HPDE6-E6E7 (cell line): ENCODE measurements at regions not wholly inside any gene's neighbourhood (a gene's known extent, or its start where the extent isn't known, plus 50 kb on each side); places are given as distances from the start of the nearest gene placed in this dataset.

Source experiments
- DNase-seq: peaks from one replicate; pipeline ENCODE4 v3.0.0; 2011; ENCODE audit warnings: missing footprints; ENCODE audit errors: extremely low spot score

DNA sequence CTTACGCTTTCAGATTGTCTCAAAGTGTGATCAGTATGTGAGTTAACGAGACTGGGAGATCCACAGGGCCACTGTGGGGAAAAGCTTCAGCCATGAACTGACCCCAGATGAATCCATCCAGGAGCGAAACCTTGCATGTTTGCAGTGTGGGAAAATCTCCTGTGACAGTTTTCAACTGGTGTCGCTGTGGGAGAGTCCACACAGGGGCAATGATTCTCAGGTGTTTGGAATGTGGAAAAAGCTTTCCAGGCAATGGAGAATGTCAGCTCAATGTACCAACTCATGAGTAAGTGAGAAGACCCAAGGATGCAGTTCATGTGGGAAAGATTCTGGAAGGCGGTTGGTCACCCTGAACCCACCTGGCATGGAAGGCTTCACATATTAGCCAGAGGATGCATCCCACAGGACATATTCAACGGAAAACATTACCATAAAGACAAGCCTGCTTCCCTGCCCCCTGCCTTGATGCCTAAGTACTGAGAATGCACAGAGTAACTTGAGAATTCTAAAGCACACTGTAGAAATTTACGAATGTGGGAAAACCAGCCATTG is 204.1 kb upstream of the BMPER start:
- no peak for DNase-seq

DNA sequence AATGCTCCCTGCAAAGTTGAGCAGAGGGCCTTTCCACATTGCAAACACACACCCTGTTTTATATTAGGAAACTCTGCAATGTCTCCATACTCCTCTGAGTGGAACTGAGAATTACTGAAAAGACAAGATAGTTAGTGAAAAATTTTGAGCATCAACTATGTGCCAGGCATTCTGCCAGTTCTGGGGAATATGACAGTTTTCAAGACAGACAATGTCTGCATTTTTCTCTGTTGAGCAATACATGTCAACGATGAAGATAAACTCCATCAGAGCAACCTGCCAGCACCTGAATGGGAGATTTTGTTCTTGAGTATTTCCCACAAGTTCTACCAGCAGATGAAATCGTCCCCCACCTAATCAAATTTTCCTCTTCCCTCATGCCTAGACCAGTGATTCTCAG is 203.4 kb upstream of the BMPER start:
- no peak for DNase-seq

DNA sequence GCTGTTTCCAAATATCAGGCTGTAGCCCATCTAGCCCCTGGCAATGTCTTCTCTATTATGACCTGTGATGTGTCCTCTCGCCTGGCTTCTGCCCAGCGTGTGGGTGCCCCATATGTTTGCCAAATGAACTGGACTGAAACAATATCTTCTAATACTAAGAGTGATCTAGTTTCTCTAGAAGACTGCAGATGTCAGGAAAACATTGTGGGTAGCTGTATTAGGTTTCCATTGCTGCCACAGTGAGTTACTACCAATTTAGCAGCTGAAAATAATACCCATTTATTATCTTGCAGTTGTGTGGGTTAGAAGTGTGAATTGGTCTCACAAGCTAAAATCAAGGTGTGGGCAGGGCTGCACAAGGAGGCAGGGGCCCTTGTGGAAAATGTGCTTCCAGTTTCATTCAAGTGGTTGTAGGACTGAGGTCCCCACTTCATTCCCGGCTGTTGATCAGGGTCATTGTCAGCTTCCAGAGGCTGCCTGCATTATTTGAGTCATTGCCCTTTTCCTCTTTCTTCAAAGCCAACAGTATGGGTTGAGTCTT is 202.8 kb upstream of the BMPER start:
- DNase-seq: no peak

DNA sequence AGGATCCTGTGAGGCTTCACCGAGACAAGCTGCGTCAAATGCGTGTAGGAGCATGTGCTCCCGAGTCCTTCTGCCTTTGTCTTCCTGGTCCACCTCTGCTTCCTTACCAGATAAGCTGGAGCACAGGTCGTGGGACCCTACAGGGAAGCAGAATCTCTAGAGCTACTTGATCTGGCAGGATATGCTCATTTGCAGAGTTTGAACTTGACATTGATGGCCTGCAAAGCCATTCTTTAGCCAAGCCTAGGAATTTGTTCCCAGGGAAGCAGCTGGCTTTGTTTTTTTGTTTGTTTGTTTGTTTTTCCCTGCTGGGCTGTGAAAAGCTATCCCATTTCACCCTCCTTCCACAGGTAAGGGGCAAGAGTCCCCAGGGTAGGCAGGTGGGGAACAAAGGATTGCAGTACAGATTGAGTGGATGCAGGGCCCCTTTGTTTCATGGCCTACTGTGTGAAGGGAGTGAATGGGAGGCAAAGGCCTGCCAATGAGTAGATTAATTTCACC is 200.0 kb upstream of the BMPER start:
- DNase-seq: no peak

DNA sequence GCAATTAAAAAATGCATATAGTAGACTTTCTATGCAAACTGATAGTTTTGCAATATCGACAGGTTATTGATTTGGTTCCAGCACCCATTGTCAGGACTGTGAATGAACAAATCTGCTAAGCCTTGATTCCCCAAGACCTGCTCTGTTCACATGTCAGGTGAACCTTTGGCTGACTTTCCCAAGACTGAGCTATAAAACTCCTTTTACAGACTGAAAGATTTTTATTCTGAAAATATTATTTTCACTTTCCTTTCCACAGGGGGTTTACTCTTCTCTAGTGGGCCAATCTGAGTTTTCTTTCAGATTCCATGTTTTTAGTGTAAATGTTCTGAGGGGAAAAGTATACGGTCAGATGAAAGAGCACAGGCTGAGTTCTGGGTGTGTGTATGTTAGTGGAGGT is 199.2 kb upstream of the BMPER start:
- no peak for DNase-seq

DNA sequence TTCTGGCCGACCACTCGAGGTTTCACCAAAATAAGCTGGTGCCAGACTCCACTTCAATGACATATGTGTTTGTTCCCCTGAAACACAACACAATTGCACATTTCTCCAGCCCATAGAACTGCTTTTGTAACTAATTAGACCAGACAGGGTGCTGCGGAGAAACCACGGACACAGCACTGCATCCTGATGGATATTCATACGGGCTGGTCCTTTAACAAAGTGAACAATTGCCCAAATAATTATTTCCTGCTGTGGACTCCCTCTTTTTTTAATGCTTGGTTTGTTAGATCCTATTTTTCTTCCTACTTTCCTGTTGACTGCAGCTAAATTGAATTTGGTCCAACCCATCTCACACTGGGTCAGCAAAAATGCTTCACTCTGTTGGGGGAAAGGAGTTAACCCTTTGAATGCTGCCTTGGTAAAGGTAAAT is 198.6 kb upstream of the BMPER start:
- no peak for DNase-seq

DNA sequence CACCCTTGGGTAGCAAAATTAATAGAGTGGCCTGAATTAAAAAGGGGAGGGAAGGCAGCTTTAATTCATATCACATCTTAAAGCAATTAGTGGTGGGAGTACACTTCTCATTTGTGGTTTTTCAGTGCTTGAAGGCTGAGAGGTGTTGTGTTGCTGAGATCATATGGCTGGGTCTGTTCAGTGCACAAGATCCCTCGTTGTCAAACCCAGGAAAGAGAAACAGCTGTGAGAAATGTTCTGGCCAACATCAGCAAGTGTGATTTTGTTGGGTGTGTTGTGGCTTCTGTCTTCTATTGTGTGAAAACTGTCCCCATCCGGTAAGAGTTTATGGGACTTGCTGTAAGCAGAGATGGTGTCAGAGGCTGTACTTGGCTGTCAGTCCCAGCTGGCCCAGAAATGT is 197.9 kb upstream of the BMPER start:
- DNase-seq: no peak

DNA sequence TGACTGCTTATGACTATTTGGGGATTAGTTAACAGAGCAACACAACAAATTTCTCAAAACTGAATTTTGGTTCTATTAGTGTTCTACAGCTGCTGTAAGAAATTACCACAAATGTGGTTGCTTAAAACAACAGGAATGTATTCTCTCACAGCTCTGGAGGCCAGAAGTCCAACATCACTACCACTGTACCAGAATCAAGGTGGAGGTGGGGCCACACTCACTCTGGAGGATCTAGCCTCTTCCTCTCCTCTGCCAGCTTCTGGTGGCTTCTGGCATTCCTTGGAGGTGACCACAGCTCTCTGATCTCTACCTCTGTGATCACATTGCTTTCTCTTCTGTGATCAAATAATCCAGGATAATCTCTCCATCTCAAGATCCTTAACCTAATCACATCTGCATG is 194.7 kb upstream of the BMPER start:
- no peak for DNase-seq

DNA sequence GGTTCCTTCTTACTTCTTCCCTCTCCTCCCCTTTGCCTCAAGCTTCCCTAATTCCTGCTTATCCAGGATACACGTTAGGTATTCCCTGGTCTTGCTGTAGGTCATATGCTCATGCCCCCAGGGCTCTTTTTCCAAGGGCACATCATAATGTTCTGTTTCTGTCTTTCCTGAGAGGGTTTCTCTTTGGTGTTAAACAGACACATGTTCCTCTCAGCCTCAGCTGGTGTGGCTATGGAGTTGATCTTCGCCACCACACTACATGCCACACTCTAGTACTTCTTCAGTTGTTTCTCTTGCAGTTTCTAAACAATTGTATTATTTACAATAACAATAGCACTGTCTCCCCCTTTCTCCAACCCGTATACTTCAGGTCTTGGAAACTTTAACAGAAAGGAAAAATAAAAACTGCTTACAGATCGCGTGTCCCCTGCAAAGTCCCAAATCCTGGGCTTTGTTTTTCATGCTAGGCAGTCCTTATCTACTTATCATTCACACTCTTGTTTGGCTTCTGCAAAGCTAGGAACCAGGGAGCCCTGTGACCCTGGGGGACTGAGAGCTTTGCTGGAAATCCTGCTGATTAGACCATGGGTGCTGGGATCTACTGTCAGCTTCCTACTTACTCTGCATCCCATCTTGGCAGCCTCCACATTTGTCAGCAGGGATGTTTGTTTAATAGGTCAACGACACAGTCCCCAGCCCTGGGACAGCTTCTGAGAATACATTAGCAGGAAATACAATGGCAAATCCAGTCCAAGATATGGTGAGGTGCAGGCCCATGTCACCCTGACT is 193.9 kb upstream of the BMPER start:
- DNase-seq: no peak

DNA sequence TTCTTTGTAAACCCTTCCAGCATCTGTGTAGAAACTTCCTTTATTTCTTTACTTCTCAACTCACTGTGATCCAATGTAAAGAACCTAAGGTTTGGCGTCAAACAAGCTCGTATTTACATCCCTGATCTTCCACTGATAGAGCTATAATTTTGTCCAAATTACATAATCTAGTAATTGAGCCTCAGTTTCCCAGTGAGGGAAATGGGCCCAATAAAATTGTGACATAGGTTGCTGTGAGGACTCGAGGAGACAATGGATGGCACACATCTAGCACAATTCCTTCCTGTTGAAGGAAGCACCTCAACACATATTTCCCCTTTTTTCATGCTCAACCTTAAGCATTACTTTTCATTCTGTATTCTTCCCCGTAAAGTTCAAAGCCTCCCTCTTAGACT is 193.3 kb upstream of the BMPER start:
- DNase-seq: no peak

DNA sequence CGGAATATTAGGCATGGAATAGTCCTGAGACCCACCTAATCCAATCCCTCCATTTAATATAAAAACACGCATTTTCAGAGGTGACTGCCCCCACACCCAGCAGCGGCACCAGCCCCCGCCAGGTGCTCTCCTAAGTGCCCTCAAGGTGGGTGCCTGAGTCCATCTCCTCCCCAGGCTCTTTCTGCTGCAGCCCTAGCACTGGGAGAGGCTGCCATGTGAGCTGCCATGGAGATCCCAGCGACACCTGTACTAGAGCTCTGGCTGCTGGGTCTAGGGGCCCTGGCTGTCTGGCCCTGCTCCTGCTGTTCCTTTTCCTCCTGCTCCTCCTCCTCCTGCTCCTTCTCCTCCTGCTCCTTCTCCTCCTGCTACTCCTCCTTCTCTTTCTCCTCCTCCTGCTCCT is 191.1 kb upstream of the BMPER start:
- no peak for DNase-seq

DNA sequence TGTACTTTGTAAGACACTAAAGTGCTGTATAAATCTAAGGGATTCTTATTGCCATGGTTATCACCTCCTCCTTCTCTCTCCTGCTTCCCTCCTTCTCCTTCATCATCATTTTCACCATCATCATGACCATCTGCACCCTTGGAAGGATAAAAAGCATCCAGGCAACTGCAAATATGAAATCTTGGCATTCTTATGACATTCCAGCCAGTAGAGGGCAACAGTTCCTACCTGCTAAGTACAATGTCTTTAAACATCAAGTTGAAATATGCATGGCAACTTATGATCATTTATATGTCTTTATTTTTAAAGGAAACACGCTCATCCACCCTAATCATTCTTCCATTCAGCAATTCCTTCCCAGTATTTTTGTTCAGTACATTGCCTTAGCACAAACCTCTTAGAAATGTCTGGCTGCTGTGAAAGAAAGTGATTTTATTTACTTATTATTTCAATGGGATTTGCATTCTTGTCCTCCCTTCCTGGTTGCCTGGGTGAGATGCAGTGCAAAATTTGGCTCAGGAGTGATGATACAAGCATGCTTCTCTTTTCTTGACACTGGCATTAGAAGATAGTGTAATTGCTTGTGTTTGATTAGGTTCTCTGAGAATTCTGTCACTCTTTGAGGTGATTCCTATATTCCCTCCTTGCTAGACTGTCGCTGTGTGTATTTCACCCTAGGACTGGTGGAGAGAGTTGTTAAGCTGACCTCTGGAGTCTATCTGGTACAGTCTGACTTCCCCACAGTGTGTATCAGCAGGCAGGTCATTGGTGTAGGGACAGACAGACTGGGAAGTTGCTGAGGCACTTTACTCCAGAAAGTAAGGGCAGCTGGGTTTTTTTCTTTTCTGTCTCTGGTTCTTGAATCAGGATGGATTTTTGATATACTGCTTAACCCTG is 188.5 kb upstream of the BMPER start:
- peak; percentile 10 for DNase-seq

DNA sequence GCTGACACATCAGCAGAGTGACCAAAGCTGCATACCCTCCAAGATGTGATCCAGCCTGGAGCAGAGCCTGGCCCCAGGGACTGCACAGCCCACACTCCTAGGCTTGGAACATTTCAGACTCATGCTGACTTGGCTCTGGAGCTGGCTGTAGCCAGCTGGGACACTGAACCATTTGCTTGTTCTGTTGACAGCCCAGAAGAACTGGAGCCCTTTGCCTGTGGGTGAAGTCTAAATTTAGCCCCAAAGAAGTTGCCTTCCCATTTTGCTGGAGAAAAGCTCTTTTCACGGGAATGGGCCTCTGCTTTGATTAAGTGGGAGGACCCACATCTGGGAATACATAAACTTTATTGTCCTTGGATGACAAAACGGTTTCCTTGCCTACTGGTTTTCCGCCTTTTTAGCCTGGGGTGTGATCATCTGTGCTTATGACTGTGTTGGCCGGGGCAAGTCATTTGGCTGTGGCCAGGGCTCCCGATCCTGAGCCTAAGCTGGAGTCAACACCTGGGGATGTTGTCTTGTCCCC is 186.2 kb upstream of the BMPER start:
- DNase-seq: no peak

DNA sequence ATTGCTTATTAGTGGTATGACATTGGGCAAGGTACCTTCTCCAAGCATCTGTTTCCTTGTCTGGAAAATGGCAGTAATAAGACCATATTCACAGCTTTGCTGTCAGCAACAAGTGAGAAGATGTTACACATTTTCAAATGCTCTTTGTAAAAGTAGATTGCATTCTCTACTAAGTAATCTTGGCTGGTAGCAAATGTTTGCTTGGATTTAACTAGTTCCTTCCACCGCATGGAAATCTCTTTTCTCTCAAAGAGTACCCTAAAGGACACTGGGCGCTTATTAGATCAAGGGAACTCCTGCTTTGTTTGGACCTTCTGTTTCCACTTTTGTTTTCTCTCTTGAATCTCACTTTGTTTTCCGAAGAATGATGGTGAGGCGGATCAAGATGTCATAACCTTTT is 185.2 kb upstream of the BMPER start:
- no peak for DNase-seq

DNA sequence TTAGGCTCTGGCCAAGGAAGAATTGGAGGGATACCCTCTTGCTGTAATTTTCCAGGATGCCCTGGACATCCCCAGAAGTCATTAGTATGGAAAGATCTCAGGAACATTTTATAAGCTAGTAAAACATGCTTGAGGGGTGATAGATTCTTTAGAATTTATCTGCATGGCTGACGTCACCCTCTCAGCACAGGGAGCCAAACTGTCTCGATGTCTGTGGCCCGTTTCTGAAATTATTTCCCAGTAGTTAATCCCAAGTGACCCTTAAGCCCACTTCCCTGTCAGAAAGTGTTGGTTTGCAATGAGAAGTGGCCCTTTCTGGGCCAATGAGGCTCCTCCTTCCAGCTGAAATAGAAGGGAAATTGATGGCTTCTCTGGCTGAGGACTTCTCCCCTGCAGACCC is 184.5 kb upstream of the BMPER start:
- DNase-seq: no peak

DNA sequence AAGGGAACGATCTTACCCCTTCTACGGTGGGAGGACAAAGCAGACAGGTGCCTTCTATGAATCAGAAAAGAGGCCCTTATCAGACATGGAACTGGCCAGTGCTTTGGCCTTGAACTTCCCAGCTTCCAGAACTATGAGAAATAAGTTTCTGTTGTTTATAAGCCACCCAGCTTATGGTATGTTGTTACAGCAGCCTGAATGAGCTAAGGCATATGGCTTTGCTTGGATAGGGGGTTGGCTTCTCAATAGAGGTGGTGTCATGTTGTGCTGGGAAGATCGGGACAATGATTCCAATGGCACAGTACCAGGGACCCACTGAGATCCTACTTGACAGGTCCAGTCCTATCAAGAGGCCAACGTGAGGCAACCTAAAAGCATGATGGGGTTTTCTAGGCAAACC is 183.4 kb upstream of the BMPER start:
- no peak for DNase-seq

DNA sequence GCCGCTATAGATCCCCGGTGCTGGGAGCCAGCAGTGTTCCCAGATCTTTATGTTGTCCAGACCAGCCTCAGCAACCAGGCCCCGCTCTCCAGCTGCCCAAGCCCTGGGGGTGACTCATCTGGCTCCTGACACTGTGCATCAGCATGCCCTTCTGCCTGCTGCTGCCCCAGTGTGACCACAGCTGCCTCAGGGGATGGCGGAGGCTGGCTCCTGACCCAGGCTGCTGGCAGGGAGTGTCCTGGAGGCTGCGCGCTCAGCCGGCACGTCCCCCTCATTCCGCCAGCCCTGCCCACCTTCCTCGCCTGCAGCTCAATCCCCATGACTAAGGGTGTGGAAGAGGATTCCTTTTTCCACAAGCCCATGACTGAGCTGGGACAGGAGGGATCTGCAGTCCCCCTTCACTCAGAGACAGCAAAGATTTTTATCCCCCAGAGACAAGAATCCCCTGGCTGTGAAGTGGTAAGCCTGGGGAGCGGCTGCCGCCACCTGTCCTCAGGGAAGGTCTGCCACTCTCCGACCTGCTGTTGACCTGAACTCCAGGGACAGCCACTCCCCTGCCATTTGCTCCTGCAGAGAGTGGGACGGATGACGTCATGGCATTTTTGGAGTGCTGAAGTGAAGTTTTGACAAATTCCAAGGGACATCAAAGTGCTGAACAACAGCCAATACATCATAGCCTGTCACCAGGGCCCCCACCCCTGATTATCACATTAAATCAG is 182.8 kb upstream of the BMPER start:
- DNase-seq: peak; percentile 78

DNA sequence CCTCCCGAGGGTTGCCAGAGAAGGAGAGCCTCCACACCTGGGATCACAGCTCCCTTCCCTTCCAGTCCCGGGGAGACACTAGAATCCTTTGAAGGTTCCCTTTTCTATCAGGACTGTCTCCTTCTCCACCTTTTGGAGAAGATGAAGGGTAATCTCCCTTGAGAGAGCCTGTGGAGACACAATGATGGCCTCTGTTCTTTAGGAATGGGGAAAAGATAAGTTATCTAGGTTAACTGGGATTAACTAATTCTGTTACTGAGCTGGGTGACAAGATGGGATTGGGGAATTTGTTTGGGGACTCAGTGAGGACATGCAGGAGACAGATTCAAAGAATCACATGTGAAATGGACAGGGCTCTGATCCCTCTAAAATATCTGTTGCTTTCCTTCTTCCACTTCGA is 181.1 kb upstream of the BMPER start:
- DNase-seq: no peak

DNA sequence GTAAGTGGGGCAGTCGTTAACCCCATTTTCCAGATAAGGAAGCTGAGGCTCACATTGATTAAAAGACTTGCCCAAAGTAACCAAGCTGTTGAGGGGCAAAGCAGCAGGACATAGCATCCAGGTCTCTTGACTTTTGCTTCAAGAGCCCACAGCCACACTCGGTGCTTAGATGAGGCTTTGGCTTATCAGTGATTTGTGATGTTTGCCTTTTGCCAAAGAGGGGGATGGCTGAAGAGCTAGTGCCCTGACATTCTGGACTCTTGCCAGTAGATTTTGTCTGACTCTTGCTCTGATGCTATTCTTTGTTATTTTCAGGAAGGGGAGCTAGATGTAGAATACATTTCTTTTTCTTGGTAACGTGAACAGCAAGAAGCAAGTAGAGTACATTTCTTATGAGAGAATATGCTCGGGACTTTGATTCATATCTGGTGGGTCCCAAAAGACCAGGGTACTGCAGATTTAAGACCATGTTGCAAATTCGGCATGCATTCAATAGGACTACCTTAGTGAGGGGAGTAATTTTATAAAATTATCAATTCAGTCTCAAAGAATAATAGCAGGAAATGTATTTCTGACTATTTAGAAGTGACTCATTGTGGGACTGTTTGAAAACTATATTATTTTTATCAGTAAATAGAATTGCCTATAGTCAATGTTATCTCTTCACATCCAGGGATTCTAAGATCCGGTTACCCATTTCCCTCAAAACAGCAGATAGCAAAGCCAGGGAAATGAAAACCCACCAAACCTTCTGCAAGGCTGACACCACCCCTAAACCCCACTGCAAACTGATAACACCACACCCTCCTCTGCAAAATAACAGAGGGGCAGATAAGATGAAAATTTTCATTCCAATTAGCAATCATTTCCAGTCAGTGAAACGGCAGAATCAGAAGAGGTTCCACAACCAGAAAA is 180.0 kb upstream of the BMPER start:
- DNase-seq: no peak

DNA sequence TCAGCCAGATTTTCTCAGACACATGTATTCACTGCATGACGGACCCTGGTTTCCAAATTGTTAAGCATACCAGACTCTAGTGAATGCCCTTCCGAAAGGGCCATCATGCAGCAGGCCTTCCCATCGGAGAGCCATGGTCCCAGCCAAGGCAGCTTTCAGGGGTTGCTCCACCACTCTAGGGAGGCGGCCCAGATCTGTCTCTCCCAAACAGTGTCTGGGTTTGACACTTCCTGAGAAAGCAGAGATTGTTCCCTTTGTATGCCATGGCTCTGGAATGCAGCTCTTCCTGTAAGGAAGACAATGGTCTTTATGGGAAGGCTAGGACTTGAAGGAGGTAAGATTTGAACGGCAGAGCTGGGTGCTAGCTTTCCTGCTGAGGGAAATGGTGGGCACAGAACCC is 178.8 kb upstream of the BMPER start:
- no peak for DNase-seq
